ENCODE measurements at regions not wholly inside any gene's neighbourhood (a gene's known extent, or its start where the extent isn't known, plus 50 kb on each side); places are given as distances from the start of the nearest gene placed in this dataset.

DNA sequence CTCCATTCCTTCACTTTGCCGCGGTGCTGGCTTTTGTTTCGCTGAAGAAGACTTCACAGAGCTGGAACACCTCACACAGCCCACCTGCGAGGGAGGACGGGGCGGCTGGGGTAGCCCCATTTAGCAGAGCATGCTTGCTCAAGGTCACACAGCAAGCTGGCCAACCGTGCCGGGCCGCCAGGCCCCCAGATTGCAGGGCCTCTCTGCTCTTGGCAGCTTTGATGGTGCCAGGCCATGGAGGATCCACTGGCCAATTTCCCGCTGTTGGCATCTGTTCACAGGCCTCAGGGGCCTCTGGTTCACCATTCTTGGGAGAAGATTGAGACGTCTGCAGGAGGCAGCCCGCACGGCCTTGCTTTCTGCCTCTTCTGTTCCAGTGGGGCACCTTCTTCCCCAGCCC, 77.9 kb upstream of the LINGO1 start:
- no peak for ATAC-seq (ENCODE audit: low read depth)
- Histone ChIP-seq H2AFZ (ENCODE audit: insufficient read depth, low read depth, low read length, poor library complexity, severe bottlenecking) (no peak overlapping the region), H3K4me3 (ENCODE audit: control extremely low read depth in 1 of 5, extremely low read depth in 1 of 5, insufficient read depth in 1 of 5, low read depth in 2 of 5, low read length in 4 of 5) (no peak overlapping the region), H3K27me3 (replicated peaks in 1 of 4; ENCODE audit: control extremely low read depth in 1 of 4, control insufficient read depth in 3 of 4, insufficient read depth in 4 of 4, low read length in 3 of 4) (peaks cover 0 to 7% (median 1%) of the 10 kb centered on the region in 4 experiments), H4K20me1 (ENCODE audit: control insufficient read depth, insufficient read depth, low read length, poor library complexity, severe bottlenecking) (no peaks in the 10 kb centered on the region), H3K4me2 (replicated peaks; ENCODE audit: low read depth, low read length, poor library complexity, severe bottlenecking) (no peak overlapping the region), H3K79me2 (ENCODE audit: control insufficient read depth, insufficient read depth, low read length) (no peaks in the 10 kb centered on the region), H3K27ac (ENCODE audit: low read length in 2 of 2) (no peak overlapping the region), H3K9me3 (ENCODE audit: control extremely low read depth in 1 of 3, control insufficient read depth in 2 of 3, insufficient read depth in 1 of 3, low read length in 2 of 3) (no peaks in the 10 kb centered on the region), H3K4me1 (ENCODE audit: control insufficient read depth in 2 of 2, insufficient read depth in 2 of 2, low read length in 2 of 2) (no peaks in the 10 kb centered on the region), H3K9ac (ENCODE audit: low read length) (no peak overlapping the region), H3K36me3 (replicated peaks in 1 of 2; ENCODE audit: control extremely low read depth in 1 of 2, control insufficient read depth in 1 of 2, extremely low read depth in 1 of 2, insufficient read depth in 2 of 2, low read length in 1 of 2) (no peaks in the 10 kb centered on the region)
- peaks cover 25% of the 10 kb centered on the region for H3K27me3 Mint-ChIP-seq
- TF ChIP-seq EZH2 (IDR thresholded peaks at IDR 0.05; ENCODE audit: borderline replicate concordance, insufficient read depth, low read depth, low read length, poor library complexity, severe bottlenecking) = no peak
- TF ChIP-seq, protein P1, sequence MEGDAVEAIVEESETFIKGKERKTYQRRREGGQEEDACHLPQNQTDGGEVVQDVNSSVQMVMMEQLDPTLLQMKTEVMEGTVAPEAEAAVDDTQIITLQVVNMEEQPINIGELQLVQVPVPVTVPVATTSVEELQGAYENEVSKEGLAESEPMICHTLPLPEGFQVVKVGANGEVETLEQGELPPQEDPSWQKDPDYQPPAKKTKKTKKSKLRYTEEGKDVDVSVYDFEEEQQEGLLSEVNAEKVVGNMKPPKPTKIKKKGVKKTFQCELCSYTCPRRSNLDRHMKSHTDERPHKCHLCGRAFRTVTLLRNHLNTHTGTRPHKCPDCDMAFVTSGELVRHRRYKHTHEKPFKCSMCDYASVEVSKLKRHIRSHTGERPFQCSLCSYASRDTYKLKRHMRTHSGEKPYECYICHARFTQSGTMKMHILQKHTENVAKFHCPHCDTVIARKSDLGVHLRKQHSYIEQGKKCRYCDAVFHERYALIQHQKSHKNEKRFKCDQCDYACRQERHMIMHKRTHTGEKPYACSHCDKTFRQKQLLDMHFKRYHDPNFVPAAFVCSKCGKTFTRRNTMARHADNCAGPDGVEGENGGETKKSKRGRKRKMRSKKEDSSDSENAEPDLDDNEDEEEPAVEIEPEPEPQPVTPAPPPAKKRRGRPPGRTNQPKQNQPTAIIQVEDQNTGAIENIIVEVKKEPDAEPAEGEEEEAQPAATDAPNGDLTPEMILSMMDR (IDR thresholded peaks at IDR 0.05) = no peak
- WGBS (ENCODE audit: insufficient coverage) = 90% methylated on average over 13 of the region's 13 CpGs
- intact Hi-C loops (cut with micrococcal nuclease) = no loop called here
- no peaks in the 10 kb centered on the region for H3K9me3 Mint-ChIP-seq (ENCODE audit: insufficient read depth)
- no peak overlapping the region for H3K4me3 Mint-ChIP-seq
- no peak overlapping the region for H3K27ac Mint-ChIP-seq
- ChIA-PET CTCF (no interaction called here), POLR2A (no interaction called here)
- no peaks in the 10 kb centered on the region for H3K4me1 Mint-ChIP-seq
- DNase-seq = no peak

DNA sequence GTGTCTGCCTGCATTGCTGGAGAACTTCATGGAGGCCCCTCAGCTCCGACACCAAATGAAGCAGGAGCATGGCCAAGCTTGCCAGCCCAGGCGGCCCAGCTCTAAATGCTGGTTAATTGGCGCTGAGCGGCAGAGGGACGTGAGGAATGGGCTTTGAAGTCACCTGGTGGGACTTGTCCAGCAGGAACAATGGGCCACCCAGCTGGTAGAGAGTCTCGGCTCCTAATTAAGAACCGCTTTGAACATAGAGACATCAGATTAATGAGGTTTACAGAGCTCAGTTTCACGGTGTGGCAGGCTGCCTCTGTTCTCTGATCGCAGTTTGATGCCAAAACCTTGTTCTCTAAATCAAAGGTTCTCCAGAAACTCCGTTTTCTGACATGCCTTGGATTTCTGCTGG, 77.5 kb upstream of the LINGO1 start:
- CTCF ChIA-PET = no interaction called here
- peaks cover 24% of the 10 kb centered on the region for H3K27me3 Mint-ChIP-seq
- H3K27me3 ChIP-seq (replicated peaks in 1 of 4; ENCODE audit: control extremely low read depth in 1 of 4, control insufficient read depth in 3 of 4, insufficient read depth in 4 of 4, low read length in 3 of 4) = peaks cover 0 to 8% (median 1%) of the 10 kb centered on the region in 4 experiments
- H2AFZ ChIP-seq (ENCODE audit: insufficient read depth, low read depth, low read length, poor library complexity, severe bottlenecking) = no peak overlapping the region
- no peak overlapping the region for H3K4me3 ChIP-seq (ENCODE audit: control extremely low read depth in 1 of 5, extremely low read depth in 1 of 5, insufficient read depth in 1 of 5, low read depth in 2 of 5, low read length in 4 of 5)
- no peaks in the 10 kb centered on the region for H3K4me1 Mint-ChIP-seq
- no peak overlapping the region for H3K27ac Mint-ChIP-seq
- H3K36me3 ChIP-seq (replicated peaks in 1 of 2; ENCODE audit: control extremely low read depth in 1 of 2, control insufficient read depth in 1 of 2, extremely low read depth in 1 of 2, insufficient read depth in 2 of 2, low read length in 1 of 2) = no peaks in the 10 kb centered on the region
- intact Hi-C loops (cut with micrococcal nuclease) = no loop called here
- H3K4me2 ChIP-seq (replicated peaks; ENCODE audit: low read depth, low read length, poor library complexity, severe bottlenecking) = no peak overlapping the region
- H4K20me1 ChIP-seq (ENCODE audit: control insufficient read depth, insufficient read depth, low read length, poor library complexity, severe bottlenecking) = no peaks in the 10 kb centered on the region
- no peaks in the 10 kb centered on the region for H3K79me2 ChIP-seq (ENCODE audit: control insufficient read depth, insufficient read depth, low read length)
- no peak for ATAC-seq (ENCODE audit: low read depth)
- H3K9me3 Mint-ChIP-seq (ENCODE audit: insufficient read depth) = no peaks in the 10 kb centered on the region
- H3K9ac ChIP-seq (ENCODE audit: low read length) = no peak overlapping the region
- no peaks in the 10 kb centered on the region for H3K4me1 ChIP-seq (ENCODE audit: control insufficient read depth in 2 of 2, insufficient read depth in 2 of 2, low read length in 2 of 2)
- TF ChIP-seq, protein P1 (IDR thresholded peaks at IDR 0.05) = no peak
- TF ChIP-seq EZH2 (IDR thresholded peaks at IDR 0.05; ENCODE audit: borderline replicate concordance, insufficient read depth, low read depth, low read length, poor library complexity, severe bottlenecking) = no peak
- POLR2A ChIA-PET = no interaction called here
- no peak overlapping the region for H3K4me3 Mint-ChIP-seq
- WGBS (ENCODE audit: insufficient coverage) = 80% methylated on average over 10 of the region's 10 CpGs
- no peak overlapping the region for H3K27ac ChIP-seq (ENCODE audit: low read length in 2 of 2)
- DNase-seq = no peak
- no peaks in the 10 kb centered on the region for H3K9me3 ChIP-seq (ENCODE audit: control extremely low read depth in 1 of 3, control insufficient read depth in 2 of 3, insufficient read depth in 1 of 3, low read length in 2 of 3)

Data from B cell (primary cell).